CD4-positive, alpha-beta T cell treated with Interferon alpha-2 for 1 hour (primary cell): ENCODE measurements at regions not wholly inside any gene's neighbourhood (a gene's known extent, or its start where the extent isn't known, plus 50 kb on each side); places are given as distances from the start of the nearest gene placed in this dataset.

Source experiments
- DNase-seq, 2 donors: peaks; one replicate each; pipeline ENCODE4 v3.0.0-alpha.2; 2020 to 2022

- no peak for DNase-seq
Observed at GRCh38 chr1:234727018-234727940, 117.3 kb upstream of the IRF2BP2 start.

GRCh38 chr1:234726359-234726943 is 116.5 kb upstream of the IRF2BP2 start:
- no peak for DNase-seq

- peak; percentile 80 to 84 for DNase-seq
Observed at GRCh38 chr1:234725177-234726132, 115.5 kb upstream of the IRF2BP2 start.

- DNase-seq = no peak
Observed at GRCh38 chr1:234724516-234725176, 114.7 kb upstream of the IRF2BP2 start.

GRCh38 chr1:234722904-234723720 is 113.1 kb upstream of the IRF2BP2 start:
- DNase-seq = peak; percentile 48 to 52

GRCh38 chr1:234722270-234722704 is 112.3 kb upstream of the IRF2BP2 start:
- no peak for DNase-seq

GRCh38 chr1:234721476-234722269 is 111.7 kb upstream of the IRF2BP2 start:
- DNase-seq = no peak

GRCh38 chr1:234720709-234721441 is 110.9 kb upstream of the IRF2BP2 start:
- DNase-seq = no peak

- no peak for DNase-seq
Observed at GRCh38 chr1:234719454-234720251, 109.7 kb upstream of the IRF2BP2 start.

GRCh38 chr1:234718496-234719453 is 108.8 kb upstream of the IRF2BP2 start:
- DNase-seq = no peak

GRCh38 chr1:234716908-234717375 is 107.0 kb upstream of the IRF2BP2 start:
- DNase-seq = no peak

GRCh38 chr1:234715252-234716014 is 105.5 kb upstream of the IRF2BP2 start:
- no peak for DNase-seq

- no peak for DNase-seq
Observed at GRCh38 chr1:234713859-234714258, 103.9 kb upstream of the IRF2BP2 start.

- no peak for DNase-seq
Observed at GRCh38 chr1:234713440-234713839, 103.5 kb upstream of the IRF2BP2 start.

GRCh38 chr1:234712891-234713305 is 102.9 kb upstream of the IRF2BP2 start:
- DNase-seq = no peak

- DNase-seq = no peak
Observed at GRCh38 chr1:234710936-234711724, 101.2 kb upstream of the IRF2BP2 start.
